Spleen (tissue), 11 donors: ENCODE measurements at regions not wholly inside any gene's neighbourhood (a gene's known extent, or its start where the extent isn't known, plus 50 kb on each side); places are given as distances from the start of the nearest gene placed in this dataset.
A peak's percentile ranks its signal among the peaks of the same experiment; 100 is the strongest.

Source experiments
- DNase-seq: peaks from one replicate; pipeline ENCODE4 v3.0.0-alpha.2; 2020
- H3K27ac ChIP-seq, 8 donors: fragments of 200-600 bp; sonication (generic) in 7 of 8; 1 replicate in 4 of 8; 2 replicates in 4 of 8; pipeline versions ENCODE4 v1.5.0 to v1.8.0; 2016 to 2021; ENCODE audit warnings: inconsistent platforms in 4 of 8, mild to moderate bottlenecking in 4 of 8, moderate library complexity in 1 of 8
- H3K27me3 ChIP-seq, 7 donors: fragments of 200-600 bp; sonication (generic) in 6 of 7; replicated peaks in 1 of 7; 1 replicate in 4 of 7; 2 replicates in 3 of 7; pipeline versions ENCODE4 v1.5.0 to v1.8.0; 2016 to 2021; ENCODE audit warnings: inconsistent platforms in 3 of 7, mild to moderate bottlenecking in 1 of 7
- H3K36me3 ChIP-seq, 6 donors: fragments of 200-600 bp; sonication (generic) in 5 of 6; 1 replicate in 4 of 6; 2 replicates in 2 of 6; pipeline versions ENCODE4 v1.5.0 to v1.8.0; 2016 to 2021; ENCODE audit warnings: inconsistent platforms in 2 of 6
- H3K4me1 ChIP-seq, 6 donors: fragments of 200-600 bp; sonication (generic) in 5 of 6; 1 replicate in 3 of 6; 2 replicates in 3 of 6; pipeline versions ENCODE4 v1.5.0 to v1.8.0; 2016 to 2021; ENCODE audit warnings: inconsistent platforms in 3 of 6
- H3K4me3 ChIP-seq, 8 donors: fragments of 200-600 bp; sonication (generic) in 7 of 8; 1 replicate in 4 of 8; 2 replicates in 4 of 8; pipeline versions ENCODE4 v1.5.0 to v1.8.0; 2016 to 2021; ENCODE audit warnings: inconsistent platforms in 4 of 8, mild to moderate bottlenecking in 4 of 8, moderate library complexity in 2 of 8
- H3K9me3 ChIP-seq, 8 donors: fragments of 200-600 bp; sonication (generic) in 7 of 8; 1 replicate in 4 of 8; 2 replicates in 4 of 8; pipeline versions ENCODE4 v1.5.0 to v1.8.0; 2016 to 2021; ENCODE audit warnings: inconsistent platforms in 4 of 8
- POLR2A ChIP-seq, 3 donors: fragments of 450-650 bp; IDR thresholded peaks; one replicate each; pipeline ENCODE4 v1.5.1; 2017; ENCODE audit warnings: antibody characterized with exemption in 3 of 3, mild to moderate bottlenecking in 1 of 3
- POLR2AphosphoS5 ChIP-seq, 3 donors: sonication (generic); formaldehyde crosslinking; IDR thresholded peaks; one replicate each; pipeline ENCODE4 v1.5.1; 2017; ENCODE audit warnings: antibody characterized with exemption in 3 of 3
- WGBS, 5 donors: extraction: QIAGEN DNeasy Blood & Tissue Kit in 3 of 5; methylation state at CpG; one replicate each; pipeline versions ENCODE4 v1.1.5 to v1.1.7; 2013 to 2018; 5-methylcytosine and 5-hydroxymethylcytosine counted together
- intact Hi-C: fragments of 100-400 bp; cut with DNase I; formaldehyde crosslinking; loops from one replicate; pipeline ENCODE4 v1.15.0; 2023; ENCODE audit warnings: low total_unique reads
- TF ChIP-seq, protein P1 (sequence below), 11 experiments: fragments of 200-600 bp in 7 of 11; fragments of 450-650 bp in 4 of 11; sonication (generic) in 4 of 11; IDR thresholded peaks in 8 of 11; conservative IDR thresholded peaks in 3 of 11; 1 replicate in 7 of 11; 2 replicates in 4 of 11; pipeline versions ENCODE4 v1.4.0 to v1.8.0; 2016 to 2021; ENCODE audit warnings: antibody characterized with exemption in 11 of 11, inconsistent platforms in 4 of 11, mild to moderate bottlenecking in 1 of 11
- donor health status: healthy with polysubstance abuse.
- donor health status: DM: no; HTN: no; CAD: no; lungs with moderate emphysema.
- donor health status: DM: no; HTN: no; CAD: no.
- donor health status: Bipolar disorder and iron deficiency.
- donor health status: healthy.
- donor health status: DM: no; HTN: no; CAD: no.
- donor health status: DM: yes; HTN: yes; CAD: no.

GRCh38 chr18:76277801-76278200 is 217.2 kb downstream of the ZNF516 start:
- no peaks in the 10 kb centered on the region for H3K36me3 ChIP-seq
- TF ChIP-seq POLR2A (IDR thresholded peaks at IDR 0.05), result no peak
- TF ChIP-seq, protein P1, sequence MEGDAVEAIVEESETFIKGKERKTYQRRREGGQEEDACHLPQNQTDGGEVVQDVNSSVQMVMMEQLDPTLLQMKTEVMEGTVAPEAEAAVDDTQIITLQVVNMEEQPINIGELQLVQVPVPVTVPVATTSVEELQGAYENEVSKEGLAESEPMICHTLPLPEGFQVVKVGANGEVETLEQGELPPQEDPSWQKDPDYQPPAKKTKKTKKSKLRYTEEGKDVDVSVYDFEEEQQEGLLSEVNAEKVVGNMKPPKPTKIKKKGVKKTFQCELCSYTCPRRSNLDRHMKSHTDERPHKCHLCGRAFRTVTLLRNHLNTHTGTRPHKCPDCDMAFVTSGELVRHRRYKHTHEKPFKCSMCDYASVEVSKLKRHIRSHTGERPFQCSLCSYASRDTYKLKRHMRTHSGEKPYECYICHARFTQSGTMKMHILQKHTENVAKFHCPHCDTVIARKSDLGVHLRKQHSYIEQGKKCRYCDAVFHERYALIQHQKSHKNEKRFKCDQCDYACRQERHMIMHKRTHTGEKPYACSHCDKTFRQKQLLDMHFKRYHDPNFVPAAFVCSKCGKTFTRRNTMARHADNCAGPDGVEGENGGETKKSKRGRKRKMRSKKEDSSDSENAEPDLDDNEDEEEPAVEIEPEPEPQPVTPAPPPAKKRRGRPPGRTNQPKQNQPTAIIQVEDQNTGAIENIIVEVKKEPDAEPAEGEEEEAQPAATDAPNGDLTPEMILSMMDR (IDR thresholded peaks at IDR 0.05 in 8 of 11, conservative IDR thresholded peaks at IDR 0.05 in 3 of 11), result no peak
- TF ChIP-seq POLR2AphosphoS5 (IDR thresholded peaks at IDR 0.05), result no peak
- no peak overlapping the region for H3K27ac ChIP-seq
- peaks cover 0 to 12% (median 10%) of the 10 kb centered on the region in 8 donors for H3K9me3 ChIP-seq
- 70 to 92% (median 84%) methylated on average over 4 of the region's 4 CpGs for WGBS, 5 donors
- H3K27me3 ChIP-seq, result peaks cover 0 to 5% (median 0%) of the 10 kb centered on the region in 7 donors
- DNase-seq, result no peak
- H3K4me3 ChIP-seq, result no peak overlapping the region
- intact Hi-C loops, result no loop called here
- no peaks in the 10 kb centered on the region for H3K4me1 ChIP-seq

GRCh38 chr18:76275727-76276313 is 219.2 kb downstream of the ZNF516 start:
- WGBS, 5 donors, result 50 to 57% (median 54%) methylated on average over 7 of the region's 7 CpGs
- intact Hi-C loops, result no loop called here
- peaks cover 0 to 5% (median 0%) of the 10 kb centered on the region in 7 donors for H3K27me3 ChIP-seq
- H3K36me3 ChIP-seq, result no peaks in the 10 kb centered on the region
- DNase-seq, result no peak
- H3K4me3 ChIP-seq, result no peak overlapping the region
- H3K4me1 ChIP-seq, result no peaks in the 10 kb centered on the region
- TF ChIP-seq, protein P1 (IDR thresholded peaks at IDR 0.05 in 8 of 11, conservative IDR thresholded peaks at IDR 0.05 in 3 of 11), result no peak
- TF ChIP-seq POLR2A (IDR thresholded peaks at IDR 0.05) (no peak), POLR2AphosphoS5 (IDR thresholded peaks at IDR 0.05) (no peak)
- no peaks in the 10 kb centered on the region for H3K9me3 ChIP-seq
- no peak overlapping the region for H3K27ac ChIP-seq

- H3K4me1 ChIP-seq, result no peaks in the 10 kb centered on the region
- intact Hi-C loops, result no loop called here
- H3K27ac ChIP-seq, result no peak overlapping the region
- WGBS, 5 donors, result 40 to 47% (median 42%) methylated on average over 18 to 19 of the region's 19 CpGs
- no peak for DNase-seq
- H3K9me3 ChIP-seq, result no peaks in the 10 kb centered on the region
- no peak for TF ChIP-seq POLR2A (IDR thresholded peaks at IDR 0.05)
- TF ChIP-seq, protein P1 (IDR thresholded peaks at IDR 0.05 in 8 of 11, conservative IDR thresholded peaks at IDR 0.05 in 3 of 11), result peak in 2 of 11 experiments; percentile 27 to 28
- no peak for TF ChIP-seq POLR2AphosphoS5 (IDR thresholded peaks at IDR 0.05)
- no peaks in the 10 kb centered on the region for H3K36me3 ChIP-seq
- peaks cover 0 to 5% (median 0%) of the 10 kb centered on the region in 7 donors for H3K27me3 ChIP-seq
- H3K4me3 ChIP-seq, result no peak overlapping the region
Measured at GRCh38 chr18:76274468-76275289, 220.4 kb downstream of the ZNF516 start.

DNA sequence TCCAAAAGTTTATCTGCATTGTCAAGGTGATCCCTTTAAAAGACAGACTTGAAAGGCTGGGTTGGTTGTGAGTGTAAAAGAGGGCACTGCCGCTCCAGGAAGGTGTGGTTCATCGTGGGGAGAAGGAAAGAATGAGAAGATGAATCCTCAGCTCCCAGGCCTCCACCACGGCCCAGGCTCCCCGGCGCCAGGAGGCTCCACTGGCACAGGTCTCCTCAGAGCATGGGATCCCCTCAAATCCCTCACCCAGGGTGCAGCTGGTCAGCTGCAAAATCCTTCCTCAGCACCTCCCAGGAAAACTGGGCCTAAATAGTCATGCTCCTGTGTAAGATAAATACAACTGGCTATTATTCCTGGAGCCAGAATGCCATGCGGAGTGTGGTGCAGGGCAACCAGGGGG is 221.1 kb downstream of the ZNF516 start:
- Histone ChIP-seq H3K36me3 (no peaks in the 10 kb centered on the region), H3K27ac (no peak overlapping the region), H3K27me3 (peaks cover 0 to 5% (median 0%) of the 10 kb centered on the region in 7 donors), H3K4me1 (no peaks in the 10 kb centered on the region), H3K9me3 (no peaks in the 10 kb centered on the region), H3K4me3 (no peak overlapping the region)
- intact Hi-C loops, result no loop called here
- no peak for DNase-seq
- TF ChIP-seq, protein P1 (IDR thresholded peaks at IDR 0.05 in 8 of 11, conservative IDR thresholded peaks at IDR 0.05 in 3 of 11), result no peak
- TF ChIP-seq POLR2A (IDR thresholded peaks at IDR 0.05), result no peak
- TF ChIP-seq POLR2AphosphoS5 (IDR thresholded peaks at IDR 0.05), result no peak
- 85 to 94% (median 89%) methylated on average over 6 of the region's 6 CpGs for WGBS, 5 donors
